ENCODE measurements at regions not wholly inside any gene's neighbourhood (a gene's known extent, or its start where the extent isn't known, plus 50 kb on each side); places are given as distances from the start of the nearest gene placed in this dataset.

DNA sequence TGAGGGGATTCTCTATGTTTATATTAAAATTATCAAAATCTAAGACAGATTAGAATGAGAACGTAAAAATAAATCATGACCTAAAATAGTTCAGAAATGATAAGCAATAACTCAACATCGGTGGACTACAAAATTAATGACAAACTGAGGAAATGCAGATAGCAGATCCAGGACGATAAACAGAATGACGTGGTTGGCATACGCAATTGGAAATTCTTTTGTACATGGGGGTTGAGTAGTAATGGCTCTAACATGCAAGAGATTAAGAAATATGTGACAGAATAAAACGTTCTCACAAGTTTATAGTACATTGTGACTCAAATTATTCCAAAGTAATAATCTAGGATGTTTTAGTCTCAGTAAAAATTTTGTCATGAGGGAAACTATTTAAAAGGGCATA is 575.2 kb upstream of the BRINP3 start:
- H3K4me3 ChIP-seq (ENCODE audit: low read depth, low read length, poor library complexity, severe bottlenecking) = no peak overlapping the region
- H3K79me2 ChIP-seq (ENCODE audit: insufficient read depth, low read depth, low read length) = no peaks in the 10 kb centered on the region
- no peak for DNase-seq (ENCODE audit: low spot score)
- no peak overlapping the region for H3K27ac ChIP-seq (ENCODE audit: low read depth, low read length, poor library complexity, severe bottlenecking)
- no TSS peak for BruUV-seq (replicated peaks)
- no peaks in the 10 kb centered on the region for H3K4me1 ChIP-seq (ENCODE audit: insufficient read depth, low read length, poor library complexity, severe bottlenecking)
- ChIA-PET CTCF (ENCODE audit: unreplicated experiment) (no interaction called here), POLR2A (no interaction called here)
- H4K20me1 ChIP-seq (ENCODE audit: insufficient read depth, low read length) = no peaks in the 10 kb centered on the region
- TF ChIP-seq, protein P1, sequence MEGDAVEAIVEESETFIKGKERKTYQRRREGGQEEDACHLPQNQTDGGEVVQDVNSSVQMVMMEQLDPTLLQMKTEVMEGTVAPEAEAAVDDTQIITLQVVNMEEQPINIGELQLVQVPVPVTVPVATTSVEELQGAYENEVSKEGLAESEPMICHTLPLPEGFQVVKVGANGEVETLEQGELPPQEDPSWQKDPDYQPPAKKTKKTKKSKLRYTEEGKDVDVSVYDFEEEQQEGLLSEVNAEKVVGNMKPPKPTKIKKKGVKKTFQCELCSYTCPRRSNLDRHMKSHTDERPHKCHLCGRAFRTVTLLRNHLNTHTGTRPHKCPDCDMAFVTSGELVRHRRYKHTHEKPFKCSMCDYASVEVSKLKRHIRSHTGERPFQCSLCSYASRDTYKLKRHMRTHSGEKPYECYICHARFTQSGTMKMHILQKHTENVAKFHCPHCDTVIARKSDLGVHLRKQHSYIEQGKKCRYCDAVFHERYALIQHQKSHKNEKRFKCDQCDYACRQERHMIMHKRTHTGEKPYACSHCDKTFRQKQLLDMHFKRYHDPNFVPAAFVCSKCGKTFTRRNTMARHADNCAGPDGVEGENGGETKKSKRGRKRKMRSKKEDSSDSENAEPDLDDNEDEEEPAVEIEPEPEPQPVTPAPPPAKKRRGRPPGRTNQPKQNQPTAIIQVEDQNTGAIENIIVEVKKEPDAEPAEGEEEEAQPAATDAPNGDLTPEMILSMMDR (conservative IDR thresholded peaks at IDR 0.05; ENCODE audit: low read length) = no peak
- TF ChIP-seq EZH2phosphoT487 (IDR thresholded peaks at IDR 0.05; ENCODE audit: borderline replicate concordance, low read depth, low read length) = no peak
- H3K4me2 ChIP-seq (ENCODE audit: low read length) = no peak overlapping the region
- H3K9me2 ChIP-seq (ENCODE audit: insufficient read depth, low read length) = no peaks in the 10 kb centered on the region
- H3K9me3 ChIP-seq (ENCODE audit: low read length) = no peaks in the 10 kb centered on the region
- intact Hi-C loops (cut with micrococcal nuclease; ENCODE audit: unreplicated experiment) = no loop called here
- no peaks in the 10 kb centered on the region for H3K36me3 ChIP-seq (ENCODE audit: insufficient read depth, low read length)
- no peak overlapping the region for H2AFZ ChIP-seq (ENCODE audit: low read length)

DNA sequence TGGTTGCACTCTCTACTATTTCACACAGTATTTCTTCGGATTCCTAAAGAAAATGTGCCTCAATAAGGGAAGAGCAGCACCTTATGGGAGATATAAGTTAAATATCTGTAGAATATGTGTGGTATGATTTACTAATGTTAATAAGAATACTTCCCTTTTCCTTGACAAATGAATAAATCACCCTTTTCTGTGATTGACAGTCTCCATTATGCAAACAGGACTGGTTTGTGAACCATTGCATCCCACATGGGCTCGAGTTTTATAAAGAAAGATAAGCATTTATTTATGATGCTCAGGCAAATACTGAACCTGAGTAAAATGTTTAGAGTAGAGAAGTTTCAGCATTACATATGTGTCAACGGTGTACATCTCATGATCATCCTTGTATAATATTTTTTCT is 587.7 kb upstream of the BRINP3 start:
- Histone ChIP-seq H3K4me1 (ENCODE audit: insufficient read depth, low read length, poor library complexity, severe bottlenecking) (no peaks in the 10 kb centered on the region), H3K9me2 (ENCODE audit: insufficient read depth, low read length) (no peaks in the 10 kb centered on the region), H3K27ac (ENCODE audit: low read depth, low read length, poor library complexity, severe bottlenecking) (no peak overlapping the region), H3K4me3 (ENCODE audit: low read depth, low read length, poor library complexity, severe bottlenecking) (no peak overlapping the region), H3K9me3 (ENCODE audit: low read length) (no peaks in the 10 kb centered on the region), H3K4me2 (ENCODE audit: low read length) (no peak overlapping the region), H3K36me3 (ENCODE audit: insufficient read depth, low read length) (no peaks in the 10 kb centered on the region), H2AFZ (ENCODE audit: low read length) (no peak overlapping the region), H3K79me2 (ENCODE audit: insufficient read depth, low read depth, low read length) (no peaks in the 10 kb centered on the region), H4K20me1 (ENCODE audit: insufficient read depth, low read length) (no peaks in the 10 kb centered on the region)
- DNase-seq (ENCODE audit: low spot score) = no peak
- BruUV-seq (replicated peaks) = no TSS peak
- POLR2A ChIA-PET = no interaction called here
- intact Hi-C loops (cut with micrococcal nuclease; ENCODE audit: unreplicated experiment) = no loop called here
- TF ChIP-seq EZH2phosphoT487 (IDR thresholded peaks at IDR 0.05; ENCODE audit: borderline replicate concordance, low read depth, low read length) = no peak
- TF ChIP-seq, protein P1 (conservative IDR thresholded peaks at IDR 0.05; ENCODE audit: low read length) = no peak
- CTCF ChIA-PET (ENCODE audit: unreplicated experiment) = no interaction called here

DNA sequence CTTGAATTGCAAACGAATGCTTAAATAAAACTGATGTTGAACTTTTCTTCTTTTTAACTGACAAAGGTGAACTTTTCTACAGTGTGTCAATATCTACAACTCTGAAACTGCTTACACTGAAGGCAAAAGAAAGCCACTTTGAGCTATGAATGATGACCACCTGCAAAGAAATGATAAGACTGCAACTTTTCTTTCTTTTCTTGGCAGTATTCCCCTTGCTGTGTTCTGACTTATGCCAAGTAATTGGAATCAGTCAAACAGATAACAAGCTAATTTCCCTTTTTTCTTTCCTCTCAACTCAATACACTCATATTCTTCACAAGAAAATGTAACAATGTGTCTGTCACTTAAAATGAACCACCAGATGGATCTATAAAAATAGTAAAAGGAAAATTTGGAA is 588.1 kb upstream of the BRINP3 start:
- ChIA-PET POLR2A (interaction anchor here (0.6 kb wide), 1 partner anchor 370 kb away, joined by 4 read pairs; no protein-coding TSS in a partner anchor), CTCF (ENCODE audit: unreplicated experiment) (no interaction called here)
- no TSS peak for BruUV-seq (replicated peaks)
- no peaks in the 10 kb centered on the region for H3K36me3 ChIP-seq (ENCODE audit: insufficient read depth, low read length)
- no peaks in the 10 kb centered on the region for H3K79me2 ChIP-seq (ENCODE audit: insufficient read depth, low read depth, low read length)
- no peak overlapping the region for H3K4me2 ChIP-seq (ENCODE audit: low read length)
- H3K9me2 ChIP-seq (ENCODE audit: insufficient read depth, low read length) = no peaks in the 10 kb centered on the region
- H3K9me3 ChIP-seq (ENCODE audit: low read length) = no peaks in the 10 kb centered on the region
- no peak overlapping the region for H3K27ac ChIP-seq (ENCODE audit: low read depth, low read length, poor library complexity, severe bottlenecking)
- TF ChIP-seq, protein P1 (conservative IDR thresholded peaks at IDR 0.05; ENCODE audit: low read length) = no peak
- TF ChIP-seq EZH2phosphoT487 (IDR thresholded peaks at IDR 0.05; ENCODE audit: borderline replicate concordance, low read depth, low read length) = no peak
- H2AFZ ChIP-seq (ENCODE audit: low read length) = no peak overlapping the region
- no peaks in the 10 kb centered on the region for H4K20me1 ChIP-seq (ENCODE audit: insufficient read depth, low read length)
- intact Hi-C loops (cut with micrococcal nuclease; ENCODE audit: unreplicated experiment) = no loop called here
- H3K4me1 ChIP-seq (ENCODE audit: insufficient read depth, low read length, poor library complexity, severe bottlenecking) = no peaks in the 10 kb centered on the region
- no peak overlapping the region for H3K4me3 ChIP-seq (ENCODE audit: low read depth, low read length, poor library complexity, severe bottlenecking)
- DNase-seq (ENCODE audit: low spot score) = no peak

All from OCI-LY7 (cell line).